MM.1S (cell line): ENCODE measurements at regions not wholly inside any gene's neighbourhood (a gene's known extent, or its start where the extent isn't known, plus 50 kb on each side); places are given as distances from the start of the nearest gene placed in this dataset.

Experiments used
- DNase-seq: peaks from one replicate; pipeline ENCODE4 v3.0.0-alpha.2; 2015
- H2AFZ ChIP-seq: fragments of 300-600 bp; sonication (generic); 2 replicates; pipeline ENCODE4 v1.6.0; 2016; ENCODE audit warnings: antibody characterized with exemption, low read length
- H3F3A ChIP-seq: fragments of 300-600 bp; sonication (generic); 2 replicates; pipeline ENCODE4 v1.6.1; 2016; ENCODE audit warnings: mild to moderate bottlenecking, antibody characterized with exemption, low read length, moderate library complexity, mixed read lengths; ENCODE audit not compliant: insufficient read depth
- H3K27ac ChIP-seq: fragments of 300-600 bp; sonication (generic); 2 replicates; pipeline ENCODE4 v1.5.1; 2016; ENCODE audit warnings: mild to moderate bottlenecking, low read length
- H3K27me3 ChIP-seq: fragments of 300-600 bp; sonication (generic); replicated peaks from 2 replicates; pipeline ENCODE4 v1.6.0; 2016; ENCODE audit warnings: low read length; ENCODE audit not compliant: insufficient read depth
- H3K36me3 ChIP-seq: fragments of 300-600 bp; sonication (generic); replicated peaks from 2 replicates; pipeline ENCODE4 v1.6.1; 2016; ENCODE audit warnings: mild to moderate bottlenecking, low read length, mixed read lengths; ENCODE audit not compliant: insufficient read depth
- H3K4me1 ChIP-seq: fragments of 300-600 bp; sonication (generic); 2 replicates; pipeline ENCODE4 v1.6.1; 2016; ENCODE audit warnings: low read length, mixed read lengths
- H3K4me2 ChIP-seq: fragments of 300-600 bp; sonication (generic); 2 replicates; pipeline ENCODE4 v1.6.0; 2016; ENCODE audit warnings: low read depth, low read length
- H3K4me3 ChIP-seq: fragments of 300-600 bp; sonication (generic); 2 replicates; pipeline ENCODE4 v1.5.1; 2016; ENCODE audit warnings: low read length, mixed read lengths
- H3K79me2 ChIP-seq: fragments of 300-600 bp; sonication (generic); 2 replicates; pipeline ENCODE4 v1.6.1; 2016; ENCODE audit warnings: mixed run types, low read length, mixed read lengths
- H3K9ac ChIP-seq: fragments of 300-600 bp; sonication (generic); 2 replicates; pipeline ENCODE4 v1.6.1; 2016; ENCODE audit warnings: low read length, mixed read lengths
- H3K9me2 ChIP-seq: fragments of 300-600 bp; sonication (generic); replicated peaks from 2 replicates; pipeline ENCODE4 v1.6.1; 2016; ENCODE audit warnings: mild to moderate bottlenecking, low read length, mixed read lengths; ENCODE audit not compliant: insufficient read depth
- H3K9me3 ChIP-seq: fragments of 300-600 bp; sonication (generic); replicated peaks from 2 replicates; pipeline ENCODE4 v1.6.1; 2016; ENCODE audit warnings: mild to moderate bottlenecking, low read length, mixed read lengths; ENCODE audit not compliant: insufficient read depth
- H4K20me1 ChIP-seq: fragments of 300-600 bp; sonication (generic); 2 replicates; pipeline ENCODE4 v1.6.1; 2016; ENCODE audit warnings: mild to moderate bottlenecking, low read length, moderate library complexity, mixed read lengths; ENCODE audit not compliant: insufficient read depth
- EZH2 ChIP-seq: fragments of 300-600 bp; sonication (generic); optimal IDR thresholded peaks from 2 replicates; pipeline ENCODE3; 2017; ENCODE audit warnings: low read depth, mild to moderate bottlenecking, antibody characterized with exemption, low read length, mixed read lengths
- EZH2phosphoT487 ChIP-seq: fragments of 300-600 bp; sonication (generic); IDR thresholded peaks from 2 replicates; pipeline ENCODE4 v1.6.1; 2018; ENCODE audit warnings: antibody characterized with exemption, low read length
- TF ChIP-seq, protein P1 (sequence below): fragments of 300-600 bp; sonication (generic); IDR thresholded peaks from 2 replicates; pipeline ENCODE4 v1.5.1; 2016; ENCODE audit warnings: antibody characterized with exemption, low read length, mixed read lengths

GRCh38 chr4:137998666-137999429 lies 243.3 kb downstream of the SLC7A11 start:
- H3K79me2 ChIP-seq: no peaks in the 10 kb centered on the region
- no peak overlapping the region for H2AFZ ChIP-seq
- H3K36me3 ChIP-seq: no peaks in the 10 kb centered on the region
- H3K9me2 ChIP-seq: no peaks in the 10 kb centered on the region
- H3K9ac ChIP-seq: no peak overlapping the region
- no peak for DNase-seq
- no peaks in the 10 kb centered on the region for H3F3A ChIP-seq
- H3K27me3 ChIP-seq: no peaks in the 10 kb centered on the region
- no peak overlapping the region for H3K4me2 ChIP-seq
- H3K4me3 ChIP-seq: no peak overlapping the region
- TF ChIP-seq, protein P1, sequence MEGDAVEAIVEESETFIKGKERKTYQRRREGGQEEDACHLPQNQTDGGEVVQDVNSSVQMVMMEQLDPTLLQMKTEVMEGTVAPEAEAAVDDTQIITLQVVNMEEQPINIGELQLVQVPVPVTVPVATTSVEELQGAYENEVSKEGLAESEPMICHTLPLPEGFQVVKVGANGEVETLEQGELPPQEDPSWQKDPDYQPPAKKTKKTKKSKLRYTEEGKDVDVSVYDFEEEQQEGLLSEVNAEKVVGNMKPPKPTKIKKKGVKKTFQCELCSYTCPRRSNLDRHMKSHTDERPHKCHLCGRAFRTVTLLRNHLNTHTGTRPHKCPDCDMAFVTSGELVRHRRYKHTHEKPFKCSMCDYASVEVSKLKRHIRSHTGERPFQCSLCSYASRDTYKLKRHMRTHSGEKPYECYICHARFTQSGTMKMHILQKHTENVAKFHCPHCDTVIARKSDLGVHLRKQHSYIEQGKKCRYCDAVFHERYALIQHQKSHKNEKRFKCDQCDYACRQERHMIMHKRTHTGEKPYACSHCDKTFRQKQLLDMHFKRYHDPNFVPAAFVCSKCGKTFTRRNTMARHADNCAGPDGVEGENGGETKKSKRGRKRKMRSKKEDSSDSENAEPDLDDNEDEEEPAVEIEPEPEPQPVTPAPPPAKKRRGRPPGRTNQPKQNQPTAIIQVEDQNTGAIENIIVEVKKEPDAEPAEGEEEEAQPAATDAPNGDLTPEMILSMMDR: no peak
- H4K20me1 ChIP-seq: no peaks in the 10 kb centered on the region
- no peaks in the 10 kb centered on the region for H3K4me1 ChIP-seq
- no peaks in the 10 kb centered on the region for H3K9me3 ChIP-seq
- no peak overlapping the region for H3K27ac ChIP-seq

DNA sequence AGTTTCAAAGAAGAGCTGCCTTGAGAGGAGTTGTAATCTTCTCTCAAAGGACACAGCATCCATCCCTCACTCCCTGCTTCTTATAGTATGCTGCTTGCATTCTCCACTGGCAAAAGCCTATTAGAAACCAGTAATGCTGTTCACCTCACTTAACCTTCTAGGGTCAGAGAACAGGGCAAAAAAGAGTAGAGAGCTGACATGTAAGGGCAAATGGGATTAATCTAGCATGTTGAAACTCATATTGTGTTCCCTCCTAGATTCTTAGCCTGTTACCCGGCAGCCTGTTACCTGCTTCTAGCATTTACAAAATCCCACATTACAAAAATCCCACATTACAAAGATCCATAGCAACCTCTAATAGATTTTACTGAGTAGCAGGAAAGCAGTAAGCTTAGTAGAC lies 244.7 kb downstream of the SLC7A11 start:
- Histone ChIP-seq H2AFZ (no peak overlapping the region), H3K9ac (no peak overlapping the region), H3K4me1 (no peaks in the 10 kb centered on the region), H4K20me1 (no peaks in the 10 kb centered on the region), H3K4me3 (no peak overlapping the region), H3F3A (no peaks in the 10 kb centered on the region), H3K9me3 (no peaks in the 10 kb centered on the region), H3K9me2 (no peaks in the 10 kb centered on the region), H3K27ac (no peak overlapping the region), H3K36me3 (no peaks in the 10 kb centered on the region), H3K27me3 (no peaks in the 10 kb centered on the region), H3K4me2 (no peak overlapping the region), H3K79me2 (no peaks in the 10 kb centered on the region)
- no peak for DNase-seq
- no peak for TF ChIP-seq EZH2phosphoT487

- H3K4me2 ChIP-seq: no peak overlapping the region
- TF ChIP-seq EZH2phosphoT487: no peak
- TF ChIP-seq, protein P1: no peak
- TF ChIP-seq EZH2: no peak
- DNase-seq: no peak
These were observed 247.3 kb downstream of the SLC7A11 start for GRCh38 chr4:137994853-137995252.

DNA sequence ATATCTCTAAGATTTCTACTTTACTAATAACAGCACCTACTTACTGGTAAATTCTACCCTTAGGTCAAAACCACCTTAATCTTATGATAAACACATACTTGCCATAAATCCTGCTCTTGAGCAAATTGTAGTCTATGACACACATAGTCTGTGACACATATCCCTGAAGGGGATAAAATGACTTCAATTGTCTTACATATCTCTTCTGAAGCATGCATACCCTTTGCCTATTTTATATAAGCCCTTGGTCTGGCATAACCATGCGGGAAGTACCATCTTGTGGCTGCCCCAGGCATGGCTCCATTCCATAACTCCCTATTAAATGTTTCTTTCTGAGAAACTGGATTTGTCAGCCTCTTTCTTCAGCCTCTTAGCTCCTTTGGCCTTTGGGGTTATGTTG lies 248.9 kb downstream of the SLC7A11 start:
- Histone ChIP-seq H3K9me3 (no peaks in the 10 kb centered on the region), H3K4me2 (no peak overlapping the region), H2AFZ (no peak overlapping the region), H3K36me3 (no peaks in the 10 kb centered on the region), H3K9ac (no peak overlapping the region), H3K4me1 (no peaks in the 10 kb centered on the region), H3K9me2 (no peaks in the 10 kb centered on the region), H3K27me3 (no peaks in the 10 kb centered on the region), H3K27ac (no peak overlapping the region), H3F3A (no peaks in the 10 kb centered on the region), H3K79me2 (no peaks in the 10 kb centered on the region), H3K4me3 (no peak overlapping the region), H4K20me1 (no peaks in the 10 kb centered on the region)
- TF ChIP-seq EZH2 (no peak), EZH2phosphoT487 (no peak)
- TF ChIP-seq, protein P1: no peak
- no peak for DNase-seq

More at GRCh38 chr4:137994853-137995252, 247.3 kb downstream of the SLC7A11 start:
- no peaks in the 10 kb centered on the region for H4K20me1 ChIP-seq
- no peaks in the 10 kb centered on the region for H3K27me3 ChIP-seq
- no peak overlapping the region for H3K27ac ChIP-seq
- no peak overlapping the region for H2AFZ ChIP-seq
- H3K36me3 ChIP-seq: no peaks in the 10 kb centered on the region
- no peaks in the 10 kb centered on the region for H3K9me3 ChIP-seq
- H3K9ac ChIP-seq: no peak overlapping the region
- H3K79me2 ChIP-seq: no peaks in the 10 kb centered on the region
- no peaks in the 10 kb centered on the region for H3K9me2 ChIP-seq
- no peaks in the 10 kb centered on the region for H3K4me1 ChIP-seq
- H3K4me3 ChIP-seq: no peak overlapping the region
- no peaks in the 10 kb centered on the region for H3F3A ChIP-seq
